ENCODE measurements at regions not wholly inside any gene's neighbourhood (a gene's known extent, or its start where the extent isn't known, plus 50 kb on each side); places are given as distances from the start of the nearest gene placed in this dataset.

DNA sequence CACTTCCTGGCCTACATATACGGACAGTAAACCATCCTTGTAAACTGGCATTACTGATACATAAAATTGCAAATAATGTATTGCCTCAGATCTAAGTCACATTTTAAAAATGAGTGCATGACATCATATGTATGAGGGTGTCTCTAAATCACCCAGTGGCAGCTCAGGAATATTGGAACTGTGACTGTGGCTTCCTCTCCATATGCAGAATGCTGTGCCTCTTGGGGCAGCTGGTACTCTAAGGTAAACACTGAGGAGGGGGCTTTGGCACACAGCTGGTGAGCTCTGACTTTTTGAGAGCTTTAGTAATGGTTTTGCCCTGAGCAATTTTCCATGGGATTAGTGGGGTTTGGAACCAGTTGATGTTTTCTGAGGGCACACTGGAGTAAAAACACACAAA is 263.7 kb downstream of the BMP4 start:
- no peak for DNase-seq (ENCODE audit: low spot score in 2 of 2)
- Mint-ChIP-seq H3K27ac (no peak overlapping the region), H3K9me3 (peaks cover 7 to 12% of the 10 kb centered on the region in 2 donors), H3K36me3 (no peaks in the 10 kb centered on the region)
- ATAC-seq: no peak

DNA sequence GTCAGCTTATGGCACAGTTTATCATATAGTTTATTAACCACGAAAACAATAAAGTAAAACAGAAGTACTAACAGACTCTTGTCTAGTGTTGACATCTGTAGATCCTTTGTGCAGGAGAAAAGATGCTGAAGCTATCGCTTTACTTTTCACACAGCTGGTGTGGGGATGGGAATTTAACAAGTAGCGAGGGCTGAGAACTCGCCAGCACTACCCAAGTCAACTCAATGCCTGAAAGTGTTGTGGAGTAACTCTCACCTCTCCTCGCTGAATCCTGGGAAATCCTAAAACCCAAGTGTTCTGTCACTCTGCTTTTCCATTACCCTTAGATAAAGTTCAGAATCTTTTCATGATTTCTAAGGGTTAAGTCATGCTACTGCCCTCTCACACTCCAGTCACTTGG is 264.2 kb downstream of the BMP4 start:
- no peak for ATAC-seq
- peaks cover 7 to 8% of the 10 kb centered on the region in 2 donors for H3K9me3 Mint-ChIP-seq

DNA sequence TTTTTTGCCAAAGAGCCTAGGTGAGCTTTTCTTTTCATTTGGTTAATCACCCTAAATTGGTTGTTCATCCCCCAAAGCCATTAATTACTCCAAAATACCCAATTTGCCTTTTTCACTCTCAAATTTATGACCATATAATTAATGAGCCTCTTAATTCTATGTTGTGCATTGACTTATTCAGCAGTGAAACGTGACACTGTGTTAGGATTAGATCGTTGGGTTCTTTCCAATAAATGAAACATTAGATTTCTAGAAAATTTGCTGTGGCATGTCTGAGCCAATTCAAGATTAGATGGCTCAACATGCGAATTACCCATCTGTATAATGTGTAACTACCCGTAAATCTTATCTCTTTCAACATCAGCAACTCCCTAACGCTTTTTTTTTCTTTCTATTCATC is 273.4 kb downstream of the BMP4 start:
- no peak overlapping the region for H3K27ac Mint-ChIP-seq
- H3K36me3 Mint-ChIP-seq: no peaks in the 10 kb centered on the region
- DNase-seq (ENCODE audit: low spot score in 2 of 2) (no peak), ATAC-seq (no peak)
- H3K9me3 Mint-ChIP-seq: peaks cover 0 to 10% of the 10 kb centered on the region in 2 donors

More for the DNA sequence above, 264.2 kb downstream of the BMP4 start:
- Mint-ChIP-seq H3K36me3 (no peaks in the 10 kb centered on the region), H3K27ac (no peak overlapping the region)
- no peak for DNase-seq (ENCODE audit: low spot score in 2 of 2)

DNA sequence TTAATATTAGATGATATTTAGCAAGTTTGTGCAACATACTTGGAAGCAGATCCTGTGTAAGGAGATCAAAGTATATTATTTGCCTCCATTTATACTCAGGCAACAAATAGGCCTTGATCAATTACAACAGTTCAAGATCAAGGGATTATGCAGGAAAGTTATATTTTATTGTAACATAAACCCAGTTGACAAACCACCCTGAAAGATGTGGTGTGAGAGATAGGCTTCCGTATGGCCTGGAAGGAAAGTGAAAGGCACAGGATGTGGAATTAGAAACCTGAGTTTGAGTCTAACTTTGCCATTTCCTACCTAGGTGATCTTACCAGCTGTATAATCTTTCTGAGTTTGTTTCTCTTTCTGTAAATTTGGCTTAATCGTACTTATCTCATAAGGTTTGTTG is 284.1 kb downstream of the BMP4 start:
- no peak for ATAC-seq
- Mint-ChIP-seq H3K27ac (no peak overlapping the region), H3K9me3 (peaks cover 3 to 8% of the 10 kb centered on the region in 2 donors), H3K36me3 (no peaks in the 10 kb centered on the region)
- no peak for DNase-seq (ENCODE audit: low spot score in 2 of 2)

DNA sequence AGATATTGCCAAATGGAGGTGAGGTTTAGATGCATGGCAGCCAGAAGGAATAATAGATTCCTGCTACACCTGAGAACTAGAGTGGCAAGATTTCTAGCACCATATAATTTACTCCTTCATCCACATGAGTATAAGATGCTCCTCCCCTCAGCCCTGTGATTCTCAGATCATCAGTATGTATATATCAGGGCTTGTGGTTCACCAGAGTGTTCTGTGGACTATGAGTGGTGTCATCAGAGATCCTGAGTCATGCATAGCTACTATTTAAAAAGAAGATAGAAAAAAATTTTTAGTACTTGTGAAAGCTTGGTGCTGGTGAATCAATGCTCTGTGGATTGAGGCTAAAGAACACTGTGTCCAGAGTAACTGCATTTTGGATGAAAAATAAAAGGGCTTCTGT is 285.9 kb downstream of the BMP4 start:
- no peak overlapping the region for H3K27ac Mint-ChIP-seq
- H3K9me3 Mint-ChIP-seq: peaks cover 4 to 13% of the 10 kb centered on the region in 2 donors
- no peak for DNase-seq (ENCODE audit: low spot score in 2 of 2)
- no peak for ATAC-seq
- no peaks in the 10 kb centered on the region for H3K36me3 Mint-ChIP-seq

DNA sequence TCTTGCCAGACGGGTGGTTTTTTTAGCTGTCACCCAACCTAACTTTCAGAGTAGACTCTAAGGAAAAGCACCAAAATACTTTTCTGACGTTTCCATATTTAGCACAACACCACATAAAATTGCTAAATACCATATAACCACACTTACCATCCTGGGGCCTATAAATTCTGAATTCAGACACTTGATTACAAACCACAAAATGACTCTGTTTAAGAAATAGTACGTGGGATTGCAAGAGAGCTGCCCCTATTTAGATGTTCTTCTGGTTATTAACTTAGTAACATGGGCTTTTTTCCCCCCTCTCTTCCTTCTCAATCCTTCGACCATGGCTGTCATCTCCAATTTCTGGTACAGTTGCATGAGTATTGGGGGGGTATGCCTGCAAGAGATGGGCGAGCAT is 287.7 kb downstream of the BMP4 start:
- Mint-ChIP-seq H3K9me3 (peaks cover 0 to 13% of the 10 kb centered on the region in 2 donors), H3K27ac (no peak overlapping the region), H3K36me3 (no peaks in the 10 kb centered on the region)
- DNase-seq (ENCODE audit: low spot score in 2 of 2) (no peak), ATAC-seq (no peak)

DNA sequence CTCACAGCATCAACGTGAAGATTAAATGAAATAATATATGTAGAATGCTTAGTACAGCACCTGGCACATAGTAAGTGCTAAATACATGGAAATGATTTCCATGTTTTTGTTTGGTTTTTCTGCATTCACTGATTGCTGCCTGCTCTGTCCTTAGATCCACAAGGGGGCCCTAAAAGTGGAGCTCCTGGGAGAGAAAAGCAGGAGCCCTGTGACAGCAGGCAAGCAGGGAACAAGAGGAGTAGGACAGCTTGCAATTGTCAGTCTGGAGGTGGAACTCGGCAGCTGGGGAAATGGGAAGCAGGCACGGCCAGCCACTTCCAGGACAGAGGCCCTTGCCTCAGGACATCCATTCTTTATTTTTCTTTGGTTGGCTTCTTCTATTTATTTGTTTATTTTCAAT is 292.9 kb downstream of the BMP4 start:
- Mint-ChIP-seq H3K36me3 (no peaks in the 10 kb centered on the region), H3K9me3 (peaks cover 5 to 13% of the 10 kb centered on the region in 2 donors), H3K27ac (no peak overlapping the region)
- DNase-seq (ENCODE audit: low spot score in 2 of 2) (no peak), ATAC-seq (no peak)

DNA sequence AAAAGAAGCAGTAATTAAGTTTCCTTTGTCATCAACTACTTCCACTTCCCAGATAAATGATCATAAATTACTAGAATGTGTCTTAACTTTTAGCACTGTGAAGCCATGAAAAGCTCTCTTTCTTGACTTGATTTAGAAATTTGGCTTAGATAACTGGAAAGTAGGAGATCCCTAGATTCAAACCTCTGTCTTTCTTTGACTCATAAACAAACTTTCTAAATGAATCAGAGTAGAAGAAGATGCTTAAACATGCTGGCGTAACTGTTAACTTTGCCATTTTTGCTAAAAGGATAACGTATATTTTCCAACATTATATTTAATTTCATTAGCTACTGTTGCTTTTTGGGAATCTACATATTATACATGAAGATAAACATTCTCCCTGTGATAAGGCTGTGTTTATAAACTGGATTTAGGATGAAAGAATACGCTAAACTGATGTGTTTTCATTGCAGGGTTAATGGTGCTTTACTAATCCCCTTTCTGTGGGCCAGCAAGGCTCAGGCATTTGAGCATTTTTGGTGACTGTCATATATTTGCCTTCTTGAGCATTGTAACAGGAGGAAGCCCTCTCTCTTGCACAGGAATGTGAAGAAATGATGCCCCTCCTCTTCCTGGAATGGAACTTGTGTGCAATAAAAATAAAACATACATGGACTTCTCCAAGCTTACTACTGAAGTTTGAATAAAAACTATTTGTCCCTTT is 301.4 kb downstream of the BMP4 start:
- no peak for ATAC-seq
- Mint-ChIP-seq H3K9me3 (peaks cover 16 to 19% of the 10 kb centered on the region in 2 donors), H3K27ac (no peak overlapping the region)

DNA sequence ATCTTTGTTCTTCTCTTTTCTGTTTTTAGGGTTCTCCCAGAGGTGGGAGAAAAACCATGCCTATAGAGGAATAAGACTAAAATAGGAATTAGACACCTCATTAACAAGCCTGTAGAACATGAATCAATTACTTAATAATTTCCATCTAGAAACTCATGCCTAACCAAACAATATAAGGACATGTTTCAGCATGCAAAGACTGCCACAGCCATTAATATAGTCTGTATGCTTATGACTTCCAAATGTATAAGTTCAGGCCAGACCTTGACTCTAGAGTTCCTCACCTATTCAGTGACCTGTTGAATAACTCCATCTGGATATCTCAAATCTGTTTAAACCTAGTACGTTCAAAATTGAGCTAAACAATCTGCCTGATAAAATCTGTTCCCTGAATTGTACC is 304.6 kb downstream of the BMP4 start:
- H3K9me3 Mint-ChIP-seq: peaks cover 6 to 22% of the 10 kb centered on the region in 2 donors
- ATAC-seq: no peak
- no peak overlapping the region for H3K27ac Mint-ChIP-seq
- H3K36me3 Mint-ChIP-seq: no peaks in the 10 kb centered on the region
- DNase-seq (ENCODE audit: low spot score in 2 of 2): no peak

More for the DNA sequence above, 301.4 kb downstream of the BMP4 start:
- no peaks in the 10 kb centered on the region for H3K36me3 Mint-ChIP-seq
- DNase-seq (ENCODE audit: low spot score in 2 of 2): no peak

DNA sequence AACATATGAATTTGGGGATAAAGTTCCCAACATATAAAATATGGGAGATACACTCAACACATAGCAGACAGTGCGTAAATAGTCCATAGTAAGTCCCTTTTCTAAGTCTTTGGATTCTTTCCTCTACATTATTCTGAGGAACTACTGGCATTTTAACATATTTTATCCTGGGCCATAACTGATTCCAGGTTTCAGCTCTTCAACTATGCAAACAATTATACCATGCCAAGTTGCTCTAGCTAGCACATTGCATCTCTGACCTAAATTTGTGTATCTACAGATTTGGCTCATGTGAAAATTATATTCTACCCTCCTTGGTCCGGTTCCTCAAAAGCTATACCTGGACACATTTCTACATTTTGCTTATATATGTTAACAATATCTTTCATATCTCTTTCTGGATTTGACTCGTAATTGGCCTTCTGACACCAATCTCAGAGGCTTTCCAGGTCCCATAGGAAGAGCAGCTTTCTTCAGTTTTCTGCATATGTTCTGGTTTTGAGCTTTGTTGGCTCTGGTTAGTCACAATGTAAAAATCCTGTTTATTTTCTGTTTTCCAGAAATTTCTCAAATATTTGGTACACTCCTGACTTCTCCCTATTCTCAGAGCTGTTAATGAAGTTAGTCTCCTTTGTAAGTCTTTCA is 305.4 kb downstream of the BMP4 start:
- no peak for ATAC-seq
- H3K27ac Mint-ChIP-seq: no peak overlapping the region

DNA sequence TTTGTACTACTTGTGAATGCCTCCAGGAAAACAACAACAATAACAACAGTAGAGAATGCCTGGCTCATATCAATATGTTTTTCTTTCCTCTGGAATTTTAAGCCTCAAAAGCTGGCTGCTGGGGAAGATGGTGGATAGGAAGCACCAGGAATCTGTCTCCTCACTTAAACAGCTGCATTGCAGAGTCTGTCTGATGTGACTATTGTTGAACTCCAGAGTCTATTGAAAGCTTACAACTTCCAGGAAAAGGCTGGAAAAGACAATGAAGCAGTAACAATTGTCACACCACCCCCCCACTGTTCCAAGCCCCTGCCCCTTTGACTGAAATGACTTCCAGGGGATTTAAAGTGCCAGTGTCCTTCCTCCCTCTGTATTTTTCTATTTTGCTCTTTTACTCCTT is 309.7 kb downstream of the BMP4 start:
- DNase-seq (ENCODE audit: low spot score in 2 of 2) (no peak), ATAC-seq (no peak)
- peaks cover 0 to 5% of the 10 kb centered on the region in 2 donors for H3K36me3 Mint-ChIP-seq
- no peak overlapping the region for H3K27ac Mint-ChIP-seq
- H3K9me3 Mint-ChIP-seq: peaks cover 0 to 20% of the 10 kb centered on the region in 2 donors

More for the DNA sequence above, 305.4 kb downstream of the BMP4 start:
- peaks cover 5 to 22% of the 10 kb centered on the region in 2 donors for H3K9me3 Mint-ChIP-seq
- no peak for DNase-seq (ENCODE audit: low spot score in 2 of 2)
- no peaks in the 10 kb centered on the region for H3K36me3 Mint-ChIP-seq

DNA sequence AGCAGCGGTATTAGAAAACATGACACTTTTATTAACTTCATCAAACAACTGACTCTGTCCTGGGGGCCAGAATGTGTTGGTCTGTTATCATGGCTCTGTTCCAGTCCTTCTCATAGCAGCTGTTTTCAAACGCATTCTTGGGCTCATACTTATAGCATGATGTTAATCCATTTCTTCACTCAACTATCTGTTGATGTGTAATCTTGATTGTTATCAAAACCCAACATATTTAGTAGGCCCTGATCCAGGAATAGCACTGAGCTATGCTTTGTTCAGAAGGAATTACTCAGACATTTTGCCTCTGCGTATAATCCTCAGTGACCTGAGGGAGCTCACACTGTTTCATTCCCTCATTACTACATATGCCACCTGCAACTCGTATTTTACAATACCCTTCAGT is 315.9 kb downstream of the BMP4 start:
- Mint-ChIP-seq H3K27ac (no peak overlapping the region), H3K36me3 (peaks cover 0 to under 1% of the 10 kb centered on the region in 2 donors), H3K9me3 (peaks cover 0 to 13% of the 10 kb centered on the region in 2 donors)
- ATAC-seq (no peak), DNase-seq (ENCODE audit: low spot score in 2 of 2) (no peak)

DNA sequence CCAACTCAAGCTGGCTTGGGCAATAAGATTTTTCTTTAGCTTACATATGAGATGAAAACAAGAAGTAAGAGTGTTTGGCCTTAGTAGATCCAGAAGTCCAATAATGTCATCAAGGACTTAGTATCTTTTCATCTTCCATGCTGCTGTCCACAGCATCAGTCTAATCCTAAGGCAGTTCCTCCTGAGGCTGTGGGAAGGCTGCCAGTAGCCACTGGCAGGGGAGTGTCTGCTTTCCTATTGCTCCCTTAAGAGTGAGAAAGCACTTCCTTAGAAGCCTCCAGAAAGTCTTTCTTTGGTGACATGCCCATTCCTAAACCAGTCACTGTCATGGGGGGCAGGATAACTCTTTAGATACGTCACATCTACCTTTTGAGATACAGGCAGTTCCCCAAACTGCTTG is 317.7 kb downstream of the BMP4 start:
- ATAC-seq (no peak), DNase-seq (ENCODE audit: low spot score in 2 of 2) (no peak)
- Mint-ChIP-seq H3K36me3 (no peaks in the 10 kb centered on the region), H3K27ac (no peak overlapping the region), H3K9me3 (peaks cover 0 to 13% of the 10 kb centered on the region in 2 donors)

DNA sequence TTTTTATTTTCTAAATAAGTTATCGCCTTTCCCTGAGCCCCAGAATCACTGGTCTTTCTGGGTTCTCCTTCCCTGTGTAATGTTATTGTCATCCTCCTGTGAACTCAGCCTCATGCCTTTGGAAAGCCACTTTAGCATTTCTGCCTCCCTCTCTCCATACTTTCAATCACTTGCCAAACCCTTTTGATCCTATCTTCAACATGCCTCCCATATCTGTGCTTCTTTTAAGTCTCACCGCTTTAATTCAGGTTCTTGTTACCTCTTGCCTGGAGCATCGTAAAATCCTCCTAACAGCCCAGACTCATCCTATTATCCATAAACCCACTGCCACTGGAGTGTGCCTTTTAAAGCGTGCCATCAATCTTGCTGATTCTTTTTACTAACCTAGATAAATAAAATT is 321.8 kb downstream of the BMP4 start:
- ATAC-seq (no peak), DNase-seq (ENCODE audit: low spot score in 2 of 2) (no peak)
- H3K36me3 Mint-ChIP-seq: no peaks in the 10 kb centered on the region
- H3K27ac Mint-ChIP-seq: no peak overlapping the region
- peaks cover 0 to 13% of the 10 kb centered on the region in 2 donors for H3K9me3 Mint-ChIP-seq

DNA sequence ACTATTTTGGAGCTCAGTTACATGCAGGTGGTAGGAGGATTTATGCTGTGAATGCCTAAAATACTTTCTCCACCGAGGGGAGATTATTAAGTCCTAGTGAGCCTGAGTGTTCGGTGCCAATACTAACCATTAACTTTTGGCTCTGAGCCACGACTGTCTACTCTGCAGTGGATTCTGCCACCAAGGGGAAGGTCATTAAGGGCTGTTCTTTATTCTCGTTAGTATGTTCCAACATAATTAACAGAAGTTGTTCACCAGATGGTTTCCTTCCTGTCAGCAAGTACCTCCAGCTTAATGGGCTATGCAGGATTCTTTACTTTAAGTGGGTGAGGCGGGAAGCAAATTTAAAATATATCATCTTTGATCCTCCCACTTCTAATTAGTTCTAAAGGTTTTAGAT is 326.3 kb downstream of the BMP4 start:
- ATAC-seq (no peak), DNase-seq (ENCODE audit: low spot score in 2 of 2) (no peak)
- H3K27ac Mint-ChIP-seq: no peak overlapping the region
- H3K36me3 Mint-ChIP-seq: no peaks in the 10 kb centered on the region
- H3K9me3 Mint-ChIP-seq: peaks cover 0 to 5% of the 10 kb centered on the region in 2 donors

DNA sequence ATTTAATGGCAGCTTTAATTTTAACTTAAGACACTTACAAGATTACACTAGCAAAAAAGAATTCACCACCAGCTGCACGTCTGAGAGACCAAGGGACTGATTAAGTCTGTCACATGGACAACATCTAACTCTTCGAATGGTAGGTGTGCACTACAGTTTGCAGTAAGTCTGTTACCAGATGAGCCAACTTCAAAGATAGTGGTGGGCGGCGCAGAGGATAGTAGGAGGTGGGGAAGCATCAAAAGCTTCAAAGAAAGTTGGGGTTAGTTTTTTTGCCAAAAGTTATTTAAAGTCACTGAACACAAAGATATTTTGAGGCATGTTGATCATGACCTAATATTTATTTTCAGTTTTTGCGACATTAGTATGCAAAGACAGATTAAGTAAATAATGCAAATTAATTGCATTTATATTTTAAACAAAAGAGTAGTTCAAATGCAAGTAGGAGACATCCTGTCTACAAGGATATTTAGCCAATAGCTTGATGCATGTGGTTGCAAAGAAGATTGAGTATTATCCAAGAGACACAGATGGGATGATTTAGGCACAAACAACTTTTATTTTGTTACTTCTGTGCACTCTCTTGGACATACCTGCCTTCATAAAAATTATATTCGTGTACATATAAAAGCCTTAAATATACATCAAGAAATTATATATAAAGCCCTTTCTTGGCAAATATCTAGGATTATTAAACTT is 327.7 kb downstream of the BMP4 start:
- Mint-ChIP-seq H3K36me3 (no peaks in the 10 kb centered on the region), H3K27ac (no peak overlapping the region), H3K9me3 (no peaks in the 10 kb centered on the region)
- ATAC-seq: no peak
- no peak for DNase-seq (ENCODE audit: low spot score in 2 of 2)

DNA sequence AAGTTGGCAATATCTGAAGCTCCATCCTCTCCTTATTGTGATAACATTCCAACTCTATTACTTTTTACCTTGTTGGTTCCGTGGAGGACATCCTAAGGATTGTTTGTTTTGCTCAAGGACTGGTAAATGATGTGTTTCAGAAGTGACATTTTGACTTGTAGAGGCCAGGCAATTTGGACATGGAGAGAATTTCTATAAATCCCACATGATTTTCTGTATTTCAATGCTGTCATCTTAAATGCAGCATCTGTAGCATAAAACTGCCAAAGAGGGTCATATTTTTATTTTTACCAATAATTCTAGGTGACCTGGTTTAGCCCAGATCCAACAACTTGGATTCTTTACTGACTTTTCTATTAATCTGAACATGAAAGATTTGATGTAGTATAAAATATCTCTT is 328.4 kb downstream of the BMP4 start:
- H3K27ac Mint-ChIP-seq: no peak overlapping the region
- DNase-seq (ENCODE audit: low spot score in 2 of 2) (no peak), ATAC-seq (no peak)

More for the DNA sequence above, 328.4 kb downstream of the BMP4 start:
- no peaks in the 10 kb centered on the region for H3K36me3 Mint-ChIP-seq
- no peaks in the 10 kb centered on the region for H3K9me3 Mint-ChIP-seq
